Activated CD8-positive, alpha-beta memory T cell treated with anti-CD3 and anti-CD28 coated beads, Interleukin-2, amount 50 U/mL, for 4 hours (primary cell): ENCODE measurements at regions not wholly inside any gene's neighbourhood (a gene's known extent, or its start where the extent isn't known, plus 50 kb on each side); places are given as distances from the start of the nearest gene placed in this dataset.

Source experiments
- DNase-seq: peaks from one replicate; pipeline ENCODE4 v3.0.0-alpha.2; 2020

DNA sequence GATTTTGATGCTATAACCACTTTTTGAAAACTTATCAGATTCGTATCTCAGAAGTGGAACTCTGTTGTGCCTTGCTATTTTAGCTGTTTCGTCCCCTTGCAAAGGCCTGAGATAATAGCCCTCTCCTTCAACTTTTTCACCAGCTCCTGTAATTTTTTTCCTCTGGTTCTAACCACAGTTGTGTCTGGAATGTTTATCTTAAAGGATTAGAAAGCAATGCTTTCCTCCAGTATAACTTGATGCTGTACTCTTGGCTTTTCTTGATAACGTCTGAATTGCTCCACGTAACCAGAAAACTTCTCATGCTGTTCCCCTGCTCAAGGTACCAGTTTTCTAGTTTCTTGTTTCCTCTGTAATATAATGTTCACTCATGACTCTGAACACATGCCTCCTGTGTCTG lies 209.4 kb downstream of the DTWD2 start:
- no peak for DNase-seq

DNA sequence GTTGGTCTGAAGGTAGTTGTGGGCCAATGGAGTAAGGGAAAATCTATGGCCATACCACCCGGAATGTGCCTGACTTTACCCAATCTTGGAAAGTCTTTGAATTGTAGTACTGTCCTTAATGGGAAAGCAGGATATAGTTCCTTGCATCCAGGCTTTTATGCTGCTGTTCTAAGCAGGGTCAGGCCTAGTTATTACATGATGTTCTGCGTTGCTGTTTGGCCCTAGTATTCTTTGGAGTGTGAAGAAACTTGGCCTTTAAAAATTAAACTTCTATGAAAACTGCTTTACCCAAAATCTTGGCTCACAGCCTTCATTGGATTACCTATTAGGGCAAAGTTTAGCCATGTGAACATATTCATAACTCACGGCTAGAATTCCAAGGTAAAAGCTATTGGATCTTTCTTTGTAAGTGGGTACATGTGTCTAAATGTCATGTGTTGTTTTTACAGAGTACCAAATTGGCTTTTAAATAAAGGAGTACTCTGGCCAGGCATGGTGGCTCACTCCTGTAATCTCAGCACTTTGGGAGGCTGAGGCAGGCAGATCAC lies 211.1 kb downstream of the DTWD2 start:
- DNase-seq: no peak

DNA sequence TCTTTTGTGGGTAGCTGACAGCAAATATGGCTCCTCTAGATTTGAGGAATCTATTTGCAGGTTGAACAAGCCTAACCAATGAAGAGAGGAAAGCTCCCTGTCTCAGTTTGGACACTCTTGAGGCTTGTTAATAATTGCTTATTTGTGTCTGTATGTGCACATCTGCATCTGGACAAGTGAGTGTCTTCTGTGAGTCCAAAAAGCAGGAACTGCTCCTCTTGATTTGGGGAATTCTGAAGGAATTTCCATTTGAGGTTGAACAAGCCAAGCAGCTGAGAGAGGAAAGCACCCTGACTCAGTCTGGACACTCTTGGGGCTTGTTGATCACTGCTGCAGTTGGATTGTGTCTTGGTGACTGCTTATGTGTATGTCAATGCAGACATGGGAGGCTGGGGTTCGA lies 211.6 kb downstream of the DTWD2 start:
- DNase-seq: no peak

DNA sequence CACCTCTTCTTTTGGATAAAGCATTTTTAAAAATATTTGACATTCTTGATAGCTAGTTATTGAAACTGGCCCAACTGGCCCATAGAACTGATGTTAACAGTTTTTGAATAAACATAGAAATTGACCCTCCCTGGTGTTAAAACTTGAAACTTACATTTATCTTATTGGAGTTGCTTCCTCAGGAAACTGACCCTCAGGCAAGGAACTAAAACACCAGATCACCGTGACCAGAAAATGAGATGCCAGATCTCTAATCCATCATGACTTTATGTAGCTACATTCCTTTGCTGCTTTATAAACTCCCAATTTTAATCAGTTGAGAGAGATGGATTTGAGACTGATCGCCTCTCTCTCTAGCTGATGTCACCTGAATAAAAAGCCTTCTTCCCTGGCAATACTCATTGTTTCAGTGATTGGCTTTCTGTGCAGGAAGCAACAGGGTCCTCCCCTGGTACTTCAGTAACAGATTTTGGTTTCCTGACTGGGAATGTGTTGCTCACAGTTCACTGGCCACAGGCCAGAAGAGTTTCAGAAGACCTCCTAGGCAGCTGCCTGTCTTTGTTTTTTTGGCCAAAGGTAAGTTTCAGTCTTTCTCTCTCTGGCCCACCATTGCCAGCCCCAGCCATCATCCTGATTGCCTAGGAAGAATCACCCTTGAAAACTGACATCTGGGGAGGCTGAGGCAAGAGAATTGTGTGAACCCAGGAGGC lies 212.4 kb downstream of the DTWD2 start:
- DNase-seq: no peak

DNA sequence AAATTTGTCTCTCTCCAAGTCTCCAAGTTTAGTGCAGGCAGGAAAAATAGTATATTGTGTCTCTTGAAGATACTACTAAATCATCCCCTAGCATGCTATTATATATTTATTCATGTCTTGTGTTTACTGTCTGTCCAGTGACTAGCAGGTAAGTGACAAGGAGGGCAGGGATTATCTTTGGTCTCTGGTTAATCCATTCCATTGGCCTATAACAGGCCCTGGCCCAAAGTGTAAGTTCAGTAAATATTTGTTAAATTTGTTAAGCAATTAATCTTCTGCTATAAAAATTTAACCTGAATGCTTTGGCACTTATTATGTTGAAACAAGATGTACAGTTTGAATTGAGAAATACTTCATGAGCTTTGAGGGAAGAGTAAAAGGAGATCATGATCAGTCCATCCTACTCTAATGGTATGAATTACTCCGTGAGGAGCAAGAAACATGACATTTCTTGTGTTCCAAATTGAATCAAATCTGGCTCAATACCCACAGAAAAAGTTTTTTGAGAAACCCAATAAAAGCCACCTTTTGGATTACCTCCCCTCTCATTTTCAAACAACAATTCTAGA lies 219.7 kb downstream of the DTWD2 start:
- DNase-seq: no peak

DNA sequence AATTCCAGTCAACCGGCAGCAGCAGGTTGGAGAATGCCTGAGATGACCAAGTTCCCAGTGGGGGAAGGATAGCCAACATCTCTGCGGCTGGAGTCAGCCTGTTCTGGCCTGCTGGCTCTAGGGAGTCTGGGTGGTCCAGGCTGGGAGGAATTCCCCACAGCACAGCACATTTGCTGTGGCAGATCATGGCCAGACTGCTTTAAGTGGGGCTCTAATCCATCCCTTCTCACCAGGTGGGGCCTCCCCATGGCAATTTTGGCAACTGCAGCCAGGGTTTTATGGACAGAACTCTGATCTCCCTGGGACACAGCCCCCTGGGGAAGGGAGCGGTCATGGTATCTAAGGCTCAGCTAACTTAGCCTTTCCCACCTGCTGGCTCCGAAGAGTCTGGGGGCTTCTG lies 226.1 kb downstream of the DTWD2 start:
- no peak for DNase-seq

DNA sequence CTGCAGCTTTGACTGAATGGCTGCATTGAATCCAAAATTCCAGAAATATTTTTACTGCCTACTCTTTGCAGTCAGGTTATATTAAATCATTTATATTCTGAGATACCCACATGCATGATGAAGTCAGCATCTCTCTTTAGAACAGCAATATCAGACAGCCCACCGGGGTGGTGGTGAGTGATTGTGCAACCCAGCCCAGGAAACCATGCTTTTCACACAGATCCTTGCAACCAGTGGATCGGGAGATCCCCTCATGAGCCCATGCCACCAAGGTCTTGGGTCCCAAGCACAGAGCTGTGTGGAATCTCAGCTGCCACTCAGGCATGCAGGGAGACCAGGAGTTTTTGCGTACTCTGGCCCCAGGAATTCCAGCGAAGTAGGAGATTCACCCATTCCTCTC lies 226.5 kb downstream of the DTWD2 start:
- no peak for DNase-seq

DNA sequence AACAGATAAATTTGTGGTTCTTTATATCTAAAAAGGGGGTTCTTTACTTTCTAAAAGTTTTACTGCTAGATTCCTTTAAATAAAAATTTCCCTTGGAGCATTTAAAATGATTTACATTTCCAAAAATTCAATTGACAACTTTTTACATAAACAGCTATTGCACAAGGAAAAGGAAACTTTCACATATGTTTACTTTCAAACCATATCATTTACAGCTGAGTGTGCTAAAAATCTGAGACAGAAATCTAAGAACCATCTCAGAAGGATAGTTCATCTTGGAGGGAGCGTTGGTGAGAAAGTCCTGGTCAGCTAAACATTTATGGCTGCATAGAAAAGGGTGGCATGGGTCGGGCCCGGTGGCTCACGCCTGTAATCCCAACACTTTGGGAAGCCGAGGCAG lies 235.4 kb downstream of the DTWD2 start:
- no peak for DNase-seq

DNA sequence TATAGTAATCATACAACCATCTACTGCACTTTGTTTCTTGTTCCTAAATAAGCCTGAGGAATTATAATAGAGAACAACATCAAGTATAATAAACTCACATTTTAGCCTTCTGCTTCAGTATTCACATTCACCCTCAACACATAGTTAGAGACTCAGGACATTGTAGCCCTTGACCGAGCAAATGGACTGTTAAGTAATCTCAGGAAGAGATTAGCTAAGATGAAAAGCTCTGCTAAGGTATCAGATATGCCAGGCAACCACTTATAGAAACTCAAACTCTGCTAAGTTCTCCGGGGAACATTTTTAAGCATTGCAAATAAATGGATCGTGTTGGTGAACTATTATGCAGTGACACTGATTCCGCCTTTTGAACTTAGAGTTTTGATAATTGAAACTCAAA lies 252.0 kb downstream of the DTWD2 start:
- no peak for DNase-seq

DNA sequence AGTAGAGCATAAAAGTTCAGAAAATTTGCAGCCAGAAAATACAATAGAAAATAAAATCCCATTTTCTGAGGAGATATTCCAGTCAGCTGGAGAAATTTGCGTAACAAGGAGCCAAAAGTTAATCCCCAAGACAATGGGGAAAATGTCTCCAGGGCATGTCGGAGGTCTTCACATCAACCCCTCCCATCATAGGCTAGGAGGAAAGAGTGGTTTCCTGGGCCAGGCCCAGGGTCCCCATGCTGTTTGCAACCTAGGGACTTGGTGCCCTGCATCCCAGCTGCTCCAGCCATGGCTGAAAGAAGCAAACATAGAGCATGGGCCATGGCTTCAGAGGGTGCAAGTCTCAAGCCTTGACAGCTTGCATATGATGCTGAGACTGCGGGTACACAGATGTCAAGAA lies 255.0 kb downstream of the DTWD2 start:
- no peak for DNase-seq

DNA sequence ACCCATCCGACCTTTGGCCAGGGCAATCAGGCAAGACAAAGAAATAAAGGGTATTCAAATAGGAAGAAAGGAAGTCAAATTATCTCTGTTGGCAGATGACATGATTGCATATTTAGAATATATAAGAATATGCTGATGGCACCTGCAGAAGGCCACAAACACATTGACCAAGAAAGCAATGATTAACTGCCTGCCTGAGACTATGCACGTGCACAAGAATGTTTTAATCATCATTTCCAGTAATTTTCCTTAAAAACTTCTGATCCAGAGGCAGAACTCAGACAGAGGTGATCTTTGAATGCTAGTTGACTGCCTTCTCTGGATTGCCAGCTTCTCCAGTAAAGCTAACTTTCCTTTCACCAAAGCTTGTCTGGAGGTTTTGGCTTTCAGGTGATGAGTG lies 260.2 kb downstream of the DTWD2 start:
- no peak for DNase-seq

DNA sequence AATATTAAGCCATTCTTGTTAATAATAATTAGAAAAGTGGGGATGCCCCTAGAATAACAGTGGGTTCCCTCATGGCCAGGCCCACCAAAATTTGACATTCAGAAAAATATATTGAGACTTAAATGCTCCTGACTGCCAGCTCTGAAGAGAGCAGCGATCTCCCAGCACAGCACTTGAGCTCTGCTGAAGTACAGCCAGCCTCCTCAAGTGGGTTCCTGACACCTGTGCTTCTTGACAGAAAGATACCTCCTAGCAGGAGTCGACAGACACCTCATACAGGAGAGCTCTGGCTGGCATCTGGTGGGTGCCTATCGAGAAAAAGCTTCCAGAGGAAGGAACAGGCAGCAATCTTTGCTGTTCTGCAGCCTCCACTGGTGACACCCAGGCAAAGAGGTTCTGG lies 261.5 kb downstream of the DTWD2 start:
- no peak for DNase-seq

DNA sequence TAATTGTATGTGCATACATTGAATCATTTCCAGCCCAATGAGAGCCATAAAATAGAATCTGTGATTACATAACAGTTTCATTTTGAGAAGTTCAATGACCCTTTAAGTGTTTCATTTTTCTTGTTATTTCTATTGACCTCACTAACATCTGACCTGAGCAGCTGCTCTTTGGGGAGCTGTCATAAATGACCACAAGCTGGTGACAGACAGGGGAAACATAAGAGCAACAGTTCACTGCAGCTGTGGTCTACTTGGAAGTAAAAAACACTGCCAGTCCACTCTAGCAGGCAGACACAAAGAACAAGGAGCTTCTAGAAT lies 265.4 kb downstream of the DTWD2 start:
- no peak for DNase-seq

DNA sequence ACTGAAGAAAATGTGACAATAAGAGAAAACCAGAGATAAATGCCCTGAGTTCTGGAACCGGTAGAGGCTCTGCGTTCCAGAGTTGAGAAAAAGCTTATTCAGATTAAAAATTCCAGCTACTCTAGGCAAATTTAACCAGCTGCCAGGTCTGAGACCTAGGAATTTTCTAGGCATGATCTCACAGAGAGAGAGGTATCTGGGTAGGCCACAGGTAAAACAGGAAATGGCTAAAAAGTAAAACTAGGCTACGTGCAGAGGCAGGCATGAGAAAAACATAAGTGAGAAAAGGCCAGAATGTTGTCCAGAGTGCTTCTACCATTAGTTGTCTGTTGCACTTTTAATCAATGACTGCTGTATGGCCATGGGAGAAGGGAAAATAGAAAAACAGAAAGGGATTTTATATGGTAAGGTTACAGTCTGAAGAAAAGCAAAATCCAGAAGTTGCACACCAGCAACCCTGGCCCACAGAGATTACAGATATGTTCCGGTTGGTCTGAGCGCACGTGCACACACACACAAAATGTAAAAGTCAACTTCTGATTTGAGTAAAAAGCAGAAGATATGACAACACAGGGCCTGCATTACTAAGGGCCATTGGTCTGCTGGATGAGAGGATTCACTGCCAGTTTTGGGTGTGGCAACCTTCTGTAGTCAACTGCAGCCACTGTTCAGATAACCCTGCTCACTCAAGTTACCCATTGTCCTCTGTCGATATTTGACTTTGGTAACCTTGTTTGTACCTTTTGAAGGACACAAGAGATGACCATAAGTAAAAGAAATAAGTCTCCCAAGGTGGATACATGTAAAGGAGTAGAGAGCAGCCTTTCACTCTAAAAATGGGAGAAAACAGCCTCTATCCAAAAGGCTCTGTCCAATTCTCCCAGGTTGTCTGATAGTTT lies 266.0 kb downstream of the DTWD2 start:
- no peak for DNase-seq

DNA sequence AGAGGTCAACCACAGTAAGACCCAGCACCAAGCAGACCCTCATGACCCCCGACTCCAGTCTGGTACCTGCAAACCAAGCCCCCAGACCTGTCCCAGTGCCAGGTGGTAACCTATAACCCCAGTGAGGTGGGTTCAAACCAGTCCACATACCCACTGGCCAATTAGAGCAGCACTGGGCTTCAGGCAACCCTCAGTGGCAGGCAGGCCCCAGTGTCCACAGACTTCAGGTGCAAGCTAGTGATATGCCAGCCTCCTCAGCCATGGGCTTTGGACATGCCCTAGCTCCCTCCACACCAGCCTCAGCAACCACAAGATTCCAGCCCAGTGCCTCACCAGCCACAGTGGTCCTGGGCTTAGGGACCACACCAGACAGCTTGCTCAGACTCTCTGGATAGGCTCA lies 276.6 kb downstream of the DTWD2 start:
- DNase-seq: no peak

DNA sequence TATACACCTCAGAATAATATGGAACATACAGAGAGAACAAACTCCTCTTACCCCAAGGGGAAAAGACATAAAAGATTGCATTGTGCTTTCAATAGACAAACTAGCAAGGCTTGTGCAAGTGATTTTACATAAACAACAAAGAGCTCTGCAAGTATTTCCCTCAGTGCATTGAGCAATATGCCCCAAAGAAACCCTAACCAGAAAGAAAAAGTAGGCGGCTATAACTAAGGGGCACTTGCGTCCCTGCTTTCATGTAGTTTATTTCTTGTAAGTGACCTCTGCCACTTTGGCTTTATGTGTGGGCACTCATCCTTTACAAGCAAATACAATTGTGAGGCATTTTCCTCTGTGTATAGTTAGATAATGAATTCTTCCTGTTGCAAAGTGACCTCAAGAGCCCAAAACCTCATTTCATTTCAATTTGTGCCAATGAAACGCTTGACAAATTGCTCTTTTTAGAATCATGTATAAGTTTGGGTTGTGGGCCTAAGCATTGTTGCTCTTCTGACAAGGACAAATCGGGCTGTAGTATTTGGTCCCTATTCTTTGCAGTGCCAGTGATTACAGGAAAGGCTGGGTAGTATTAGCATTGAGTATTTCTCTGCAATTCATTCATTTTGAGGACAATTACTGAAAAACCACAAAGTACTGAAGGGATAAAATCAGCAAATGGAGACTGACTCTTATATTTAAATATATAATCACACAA lies 282.2 kb downstream of the DTWD2 start:
- DNase-seq: no peak

DNA sequence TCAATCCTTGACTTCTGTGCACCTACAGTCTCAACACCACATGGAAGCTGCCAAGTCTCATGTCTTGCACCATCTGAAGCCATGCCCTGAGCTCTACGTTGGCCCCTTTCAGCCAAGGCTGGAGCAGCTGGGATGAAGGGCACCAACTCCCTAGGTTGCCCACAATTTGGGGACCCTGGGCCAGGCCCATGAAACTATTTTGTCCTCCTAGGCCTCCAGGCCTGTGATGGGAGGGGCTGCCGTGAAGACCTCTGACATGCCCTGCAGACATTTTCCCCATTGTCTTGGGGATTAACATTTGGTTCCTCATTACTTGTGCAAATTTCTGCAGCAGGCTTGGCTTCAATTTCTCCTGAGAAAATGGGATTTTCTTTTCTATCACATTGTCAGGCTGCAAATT lies 285.1 kb downstream of the DTWD2 start:
- DNase-seq: no peak

DNA sequence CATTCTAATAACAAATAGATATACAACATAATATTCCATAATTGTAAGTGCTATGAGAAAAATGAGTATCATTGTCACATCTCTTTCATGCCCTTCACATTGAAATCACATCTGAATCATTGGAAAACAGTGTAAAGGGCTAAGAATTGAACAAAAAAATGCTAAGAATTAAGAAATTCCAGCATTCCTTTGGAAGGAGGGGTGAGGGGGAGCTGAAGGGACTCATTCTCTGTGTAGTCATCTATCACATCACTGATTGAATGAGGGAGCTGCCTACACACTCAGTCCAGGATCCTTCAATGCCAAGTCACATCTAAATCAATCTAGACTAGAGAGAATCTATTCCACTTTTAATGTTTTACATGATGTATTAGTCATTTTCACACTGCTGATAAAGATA lies 286.6 kb downstream of the DTWD2 start:
- DNase-seq: no peak

DNA sequence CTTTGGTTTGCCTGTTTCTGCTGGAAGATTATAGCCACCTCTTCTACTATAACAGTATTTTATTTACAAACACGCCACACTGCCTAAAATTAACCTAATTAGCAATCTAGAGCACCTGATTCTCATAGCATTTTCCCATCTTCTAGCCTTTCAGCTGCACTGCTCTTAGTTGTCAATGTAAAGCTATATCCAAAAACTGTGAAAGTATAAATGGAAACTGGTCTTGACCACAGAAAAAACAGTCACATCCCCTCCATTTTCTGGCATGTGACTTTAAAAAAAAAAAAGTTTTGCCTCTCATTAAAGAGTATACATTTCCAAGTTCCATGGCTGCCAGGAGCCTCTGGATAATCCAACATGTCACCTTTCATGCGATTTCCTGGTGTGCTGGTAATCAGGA lies 287.8 kb downstream of the DTWD2 start:
- no peak for DNase-seq

DNA sequence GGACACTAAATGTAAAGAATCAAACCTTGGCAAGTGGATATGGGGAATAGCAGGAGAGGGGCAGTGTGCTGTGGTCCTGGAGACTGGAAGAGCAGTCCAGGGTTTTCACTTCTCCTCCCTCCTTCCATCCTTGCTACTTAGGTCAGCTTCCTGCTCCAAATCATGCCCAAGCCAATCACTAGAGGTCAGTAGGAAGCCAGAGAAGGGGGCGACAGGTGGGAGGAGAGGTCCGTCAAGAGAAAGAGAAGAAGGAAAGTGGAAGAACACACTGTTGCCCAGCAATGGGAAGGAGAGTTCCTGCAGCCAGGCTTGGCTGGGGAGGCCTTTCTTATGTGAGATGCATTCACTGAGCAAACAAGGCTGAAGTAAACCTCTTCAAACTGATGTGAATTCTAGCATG lies 289.6 kb downstream of the DTWD2 start:
- no peak for DNase-seq

DNA sequence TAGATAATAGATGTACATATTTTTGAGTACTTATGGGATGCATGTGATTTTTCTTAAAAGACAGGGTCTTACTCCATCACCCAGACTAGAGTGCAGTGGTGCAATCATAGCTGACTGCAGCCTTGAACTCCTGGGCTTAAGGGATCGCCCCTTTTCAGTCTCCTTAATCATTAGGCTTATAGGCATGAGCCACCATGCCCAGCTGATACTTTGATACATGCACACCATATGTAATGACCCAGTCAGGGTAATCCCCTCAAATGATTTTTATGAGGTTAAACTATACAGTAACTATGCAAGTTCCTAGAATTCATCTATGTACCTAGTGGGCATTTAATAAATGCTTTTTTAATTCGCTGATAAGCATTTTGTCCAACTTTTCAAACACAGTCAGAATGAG lies 292.3 kb downstream of the DTWD2 start:
- DNase-seq: no peak

DNA sequence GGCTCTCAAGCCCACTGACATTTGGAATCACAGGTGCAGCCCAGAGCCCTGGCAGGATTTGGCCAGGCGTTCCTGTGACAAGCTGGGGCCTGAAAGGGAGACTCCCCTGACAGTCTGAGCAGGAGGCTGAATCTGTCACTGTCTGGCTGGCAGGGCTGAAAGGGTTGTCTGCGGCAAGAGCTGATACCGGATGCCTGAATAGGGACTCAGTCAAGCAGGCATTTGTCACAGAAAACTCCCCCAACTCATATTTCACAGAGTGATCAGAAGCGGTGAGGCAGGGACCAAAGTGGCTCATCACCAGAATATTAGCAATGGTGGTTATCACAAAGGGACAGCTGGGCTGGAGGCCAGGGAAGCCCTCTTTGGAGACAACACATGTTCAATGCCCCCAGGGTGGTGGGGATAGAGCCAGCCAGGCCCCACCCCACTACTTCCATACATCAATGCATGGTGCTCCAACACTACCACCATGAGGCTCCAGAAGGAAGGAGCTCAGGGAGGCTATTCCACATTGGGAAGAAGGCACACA lies 295.5 kb downstream of the DTWD2 start:
- no peak for DNase-seq
